Transverse colon (tissue), 4 donors: ENCODE measurements at regions not wholly inside any gene's neighbourhood (a gene's known extent, or its start where the extent isn't known, plus 50 kb on each side); places are given as distances from the start of the nearest gene placed in this dataset.

Experiments used
- DNase-seq: peaks from one replicate; pipeline ENCODE4 v3.0.0-alpha.2; 2019
- H3K27ac ChIP-seq, 4 donors: fragments of 200-600 bp; sonication (generic); 2 replicates each; pipeline ENCODE4 v1.5.1; 2016 to 2018; ENCODE audit warnings: inconsistent platforms in 4 of 4
- H3K27me3 ChIP-seq: fragments of 200-600 bp; sonication (generic); 2 replicates; pipeline ENCODE4 v1.5.1; 2017; ENCODE audit warnings: inconsistent platforms
- H3K36me3 ChIP-seq, 4 donors: fragments of 200-600 bp; sonication (generic); 2 replicates each; pipeline ENCODE4 v1.5.1; 2017 to 2019; ENCODE audit warnings: inconsistent platforms in 4 of 4
- H3K4me1 ChIP-seq, 4 donors: fragments of 200-600 bp; sonication (generic); 2 replicates each; pipeline ENCODE4 v1.5.1; 2017 to 2020; ENCODE audit warnings: inconsistent platforms in 4 of 4
- H3K4me3 ChIP-seq, 4 donors: fragments of 200-600 bp; sonication (generic); 1 replicate in 1 of 4; 2 replicates in 3 of 4; pipeline versions ENCODE4 v1.5.1 to v1.6.1; 2017 to 2019; ENCODE audit warnings: inconsistent platforms in 4 of 4
- H3K9me3 ChIP-seq, 2 donors: fragments of 200-600 bp; sonication (generic); 2 replicates each; pipeline ENCODE4 v1.5.1; 2017 to 2019; ENCODE audit warnings: inconsistent platforms in 2 of 2
- EP300 ChIP-seq: sonication (generic); formaldehyde crosslinking; IDR thresholded peaks from one replicate; pipeline ENCODE4 v1.6.1; 2017; ENCODE audit warnings: antibody characterized with exemption, low read depth
- POLR2A ChIP-seq: fragments of 450-650 bp; IDR thresholded peaks from one replicate; pipeline ENCODE4 v1.6.1; 2016; ENCODE audit warnings: antibody characterized with exemption, mild to moderate bottlenecking, moderate library complexity
- POLR2AphosphoS5 ChIP-seq, 3 donors: sonication (generic); formaldehyde crosslinking; IDR thresholded peaks; one replicate each; pipeline ENCODE4 v1.6.1; 2016; ENCODE audit warnings: antibody characterized with exemption in 3 of 3
- WGBS, 2 donors: methylation state at CpG; one replicate each; pipeline ENCODE4 v1.1.5; 2018; ENCODE audit warnings: low coverage in 1 of 2; 5-methylcytosine and 5-hydroxymethylcytosine counted together
- in situ Hi-C, 4 donors: fragments of 200-750 bp; cut with MboI; loops; one replicate each; pipeline versions ENCODE4 v1.15.0 to v1.15.1; 2017; ENCODE audit warnings: low sequenced_read_pairs in 3 of 4, low pct_ligation_motif_present in 1 of 4, low pct_unique_long_range_greater_than_20kb in 1 of 4
- intact Hi-C: fragments of 100-400 bp; cut with DNase I; formaldehyde crosslinking; loops from one replicate; pipeline ENCODE4 v1.15.1; 2023; ENCODE audit warnings: low total_unique reads
- TF ChIP-seq, protein P1 (sequence below), 5 experiments: fragments of 200-600 bp in 3 of 5; fragments of 450-650 bp in 2 of 5; sonication (generic) in 3 of 5; IDR thresholded peaks; 1 replicate in 2 of 5; 2 replicates in 3 of 5; pipeline ENCODE4 v1.5.1; 2016 to 2017; ENCODE audit warnings: antibody characterized with exemption in 5 of 5, inconsistent platforms in 3 of 5, mild to moderate bottlenecking in 2 of 5, moderate library complexity in 1 of 5

DNA sequence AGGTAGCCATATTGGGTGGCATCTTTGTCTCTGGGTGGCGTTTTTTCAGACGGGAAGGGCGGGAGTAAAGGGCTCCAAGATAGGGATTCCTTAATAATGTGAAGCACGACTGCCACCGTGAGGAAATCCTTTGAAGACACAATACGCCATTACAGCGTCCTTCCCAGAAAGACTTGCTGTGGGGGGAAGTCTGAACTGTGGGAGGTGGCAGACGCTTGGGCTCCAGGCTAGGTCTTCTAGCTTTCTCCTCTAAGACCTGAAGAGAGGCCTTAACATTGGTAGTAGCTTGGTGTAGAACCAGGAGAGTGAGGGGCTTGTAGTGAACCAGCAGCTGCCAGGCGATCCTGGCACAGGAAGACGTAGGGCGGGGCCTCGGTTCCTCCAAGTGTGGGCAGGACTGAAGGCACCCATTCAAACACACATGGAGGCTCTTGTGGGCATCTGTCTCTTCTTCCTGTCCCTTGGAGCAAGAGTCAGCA lies 197.3 kb downstream of the OR13H1 start:
- no peak for TF ChIP-seq EP300
- TF ChIP-seq, protein P1, sequence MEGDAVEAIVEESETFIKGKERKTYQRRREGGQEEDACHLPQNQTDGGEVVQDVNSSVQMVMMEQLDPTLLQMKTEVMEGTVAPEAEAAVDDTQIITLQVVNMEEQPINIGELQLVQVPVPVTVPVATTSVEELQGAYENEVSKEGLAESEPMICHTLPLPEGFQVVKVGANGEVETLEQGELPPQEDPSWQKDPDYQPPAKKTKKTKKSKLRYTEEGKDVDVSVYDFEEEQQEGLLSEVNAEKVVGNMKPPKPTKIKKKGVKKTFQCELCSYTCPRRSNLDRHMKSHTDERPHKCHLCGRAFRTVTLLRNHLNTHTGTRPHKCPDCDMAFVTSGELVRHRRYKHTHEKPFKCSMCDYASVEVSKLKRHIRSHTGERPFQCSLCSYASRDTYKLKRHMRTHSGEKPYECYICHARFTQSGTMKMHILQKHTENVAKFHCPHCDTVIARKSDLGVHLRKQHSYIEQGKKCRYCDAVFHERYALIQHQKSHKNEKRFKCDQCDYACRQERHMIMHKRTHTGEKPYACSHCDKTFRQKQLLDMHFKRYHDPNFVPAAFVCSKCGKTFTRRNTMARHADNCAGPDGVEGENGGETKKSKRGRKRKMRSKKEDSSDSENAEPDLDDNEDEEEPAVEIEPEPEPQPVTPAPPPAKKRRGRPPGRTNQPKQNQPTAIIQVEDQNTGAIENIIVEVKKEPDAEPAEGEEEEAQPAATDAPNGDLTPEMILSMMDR (IDR thresholded peaks at IDR 0.05), result peak in 1 of 5 experiments; percentile 29
- TF ChIP-seq POLR2AphosphoS5 (IDR thresholded peaks at IDR 0.05), result no peak
- Histone ChIP-seq H3K27ac (peak overlapping the region in 2 of 4 donors; percentile 72), H3K27me3 (no peaks in the 10 kb centered on the region), H3K4me3 (peak overlapping the region in 2 of 4 donors; percentile 22 to 32), H3K4me1 (no peaks in the 10 kb centered on the region), H3K36me3 (no peaks in the 10 kb centered on the region), H3K9me3 (no peaks in the 10 kb centered on the region)
- DNase-seq, result peak; percentile 91
- in situ Hi-C loops, result no loop called here
- 35 to 94% methylated on average over 7 to 12 of the region's 12 CpGs for WGBS, 2 donors
- intact Hi-C loops, result no loop called here

DNA sequence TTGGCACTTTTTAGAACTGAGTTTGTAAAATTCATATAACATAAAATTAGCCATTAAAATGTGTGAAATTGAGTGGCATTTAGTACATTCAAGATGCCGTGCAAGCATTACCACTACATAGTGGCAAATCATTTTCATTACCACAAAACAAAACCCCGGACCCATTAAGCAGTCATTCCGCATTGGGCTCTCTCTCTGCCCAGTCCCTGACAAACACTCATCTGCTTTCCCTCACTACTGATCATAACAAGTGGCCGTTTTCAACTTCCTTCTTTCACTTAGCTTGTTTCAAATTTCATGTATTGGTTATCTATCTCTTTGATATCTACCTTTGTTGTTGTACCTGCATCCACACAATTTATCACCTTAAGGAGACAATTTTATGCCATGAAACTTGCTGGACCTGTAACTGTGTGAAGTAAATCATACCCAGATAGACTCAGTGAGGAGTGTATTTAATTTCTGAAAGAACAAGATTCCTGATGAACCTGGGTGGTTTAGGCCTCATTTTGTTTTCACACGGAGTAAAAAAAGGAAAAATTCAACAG lies 202.1 kb downstream of the OR13H1 start:
- intact Hi-C loops (no loop called here), in situ Hi-C loops (no loop called here)
- no peak for DNase-seq
- no peak for TF ChIP-seq POLR2AphosphoS5 (IDR thresholded peaks at IDR 0.05)
- TF ChIP-seq POLR2A, result no peak
- TF ChIP-seq, protein P1 (IDR thresholded peaks at IDR 0.05), result no peak
- no peak for TF ChIP-seq EP300
- Histone ChIP-seq H3K4me3 (peak overlapping the region in 1 of 4 donors; percentile 36), H3K9me3 (no peaks in the 10 kb centered on the region), H3K27ac (peak overlapping the region in 1 of 4 donors; percentile 58), H3K4me1 (no peaks in the 10 kb centered on the region), H3K36me3 (no peaks in the 10 kb centered on the region), H3K27me3 (no peaks in the 10 kb centered on the region)
- 38 to 100% methylated on average over 1 to 5 of the region's 5 CpGs for WGBS, 2 donors

DNA sequence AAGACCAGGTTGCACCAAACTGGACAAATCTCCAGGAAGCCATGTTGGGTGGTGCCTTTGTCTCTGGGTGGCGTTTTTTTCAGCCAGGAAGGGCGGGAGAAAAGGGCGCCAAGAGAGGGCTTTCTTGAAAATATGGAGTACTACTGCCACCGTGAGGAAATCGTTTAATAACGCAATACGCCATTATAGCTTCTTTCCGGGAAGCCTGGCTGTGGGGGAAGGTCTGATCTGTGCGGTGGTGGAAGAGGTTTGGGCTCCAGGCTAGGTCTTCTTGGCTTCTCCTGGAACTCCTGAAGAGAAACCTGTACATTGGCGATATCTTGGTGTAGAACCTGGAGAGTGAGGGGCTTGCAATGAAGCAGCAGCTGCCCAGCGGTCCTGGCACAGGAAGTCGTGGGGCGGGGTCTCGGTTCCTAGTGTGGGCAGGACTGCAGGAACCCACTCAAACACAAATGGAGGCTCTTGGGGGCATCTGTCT lies 202.7 kb downstream of the OR13H1 start:
- H3K27ac ChIP-seq, result peak overlapping the region in 2 of 4 donors; percentile 58 to 79
- no peaks in the 10 kb centered on the region for H3K9me3 ChIP-seq
- DNase-seq, result peak; percentile 89
- WGBS, 2 donors, result 34% methylated on average over 14 of the region's 14 CpGs; no CpG with 5 or more reads in 1 of the 2 donors
- no peaks in the 10 kb centered on the region for H3K27me3 ChIP-seq
- H3K4me1 ChIP-seq, result no peaks in the 10 kb centered on the region
- TF ChIP-seq, protein P1 (IDR thresholded peaks at IDR 0.05), result peak in 1 of 5 experiments; percentile 35
- TF ChIP-seq EP300 (no peak), POLR2A (no peak), POLR2AphosphoS5 (IDR thresholded peaks at IDR 0.05) (peak in 2 of 3 donors; percentile 12 to 35)
- in situ Hi-C loops, result no loop called here
- intact Hi-C loops, result no loop called here
- peak overlapping the region in 2 of 4 donors; percentile 24 to 36 for H3K4me3 ChIP-seq
- no peaks in the 10 kb centered on the region for H3K36me3 ChIP-seq

DNA sequence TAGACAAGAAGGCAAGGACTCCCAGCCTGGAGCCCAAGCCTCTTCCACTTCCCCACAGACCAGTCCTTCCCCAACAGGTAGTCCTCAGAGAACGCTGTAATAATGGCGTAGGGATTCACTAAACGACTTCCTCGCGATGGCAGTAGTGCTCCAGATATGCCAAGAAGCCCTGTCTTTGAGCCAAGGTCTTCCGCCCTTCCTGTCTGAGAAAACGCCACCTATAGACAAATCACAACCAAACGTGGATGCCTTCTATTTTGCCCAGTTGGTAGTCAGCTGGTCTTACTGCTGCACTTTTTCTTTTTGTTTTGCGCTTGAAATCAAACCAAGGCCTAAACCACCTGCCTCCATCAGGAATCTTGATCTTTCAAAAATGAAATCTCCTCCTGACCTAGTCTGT lies 203.3 kb downstream of the OR13H1 start:
- Histone ChIP-seq H3K27ac (peak overlapping the region in 2 of 4 donors; percentile 58 to 79), H3K36me3 (no peaks in the 10 kb centered on the region), H3K4me1 (no peaks in the 10 kb centered on the region), H3K9me3 (no peaks in the 10 kb centered on the region), H3K27me3 (no peaks in the 10 kb centered on the region), H3K4me3 (peak overlapping the region in 1 of 4 donors; percentile 36)
- in situ Hi-C loops (no loop called here), intact Hi-C loops (no loop called here)
- 53 to 92% methylated on average over 4 to 9 of the region's 9 CpGs for WGBS, 2 donors
- TF ChIP-seq, protein P1 (IDR thresholded peaks at IDR 0.05), result peak in 1 of 5 experiments; percentile 19
- TF ChIP-seq POLR2A, result no peak
- no peak for TF ChIP-seq POLR2AphosphoS5 (IDR thresholded peaks at IDR 0.05)
- DNase-seq, result peak; percentile 86
